NCI-H1105 treated with DMSO at 0.1 percent for 48 hours (cell line): ENCODE measurements at regions not wholly inside any gene's neighbourhood (a gene's known extent, or its start where the extent isn't known, plus 50 kb on each side); places are given as distances from the start of the nearest gene placed in this dataset.

Experiments
- DNase-seq: peaks from one replicate; lab custom pipeline; 2025; lab: John Stamatoyannopoulos, UW

DNA sequence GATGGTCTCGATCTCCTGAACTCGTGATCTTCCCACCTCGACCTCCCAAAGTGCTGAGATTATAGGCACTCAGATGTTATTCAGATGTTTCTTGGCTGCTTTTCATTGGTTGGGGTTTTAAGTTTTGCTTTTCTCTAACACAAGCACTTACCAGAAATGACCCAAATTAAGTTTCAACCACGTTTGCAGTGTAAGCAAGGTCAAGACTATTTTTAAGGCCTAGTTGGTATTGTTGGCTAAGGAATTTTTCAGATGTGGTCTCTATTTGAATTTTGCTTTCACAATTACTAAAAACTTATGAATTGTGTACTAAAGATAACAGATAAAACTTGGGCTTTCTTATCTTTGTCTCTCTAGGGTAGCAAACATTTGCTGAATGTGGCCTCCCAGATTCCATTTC is 1756.9 kb upstream of the TENM3 start:
- no peak for DNase-seq

DNA sequence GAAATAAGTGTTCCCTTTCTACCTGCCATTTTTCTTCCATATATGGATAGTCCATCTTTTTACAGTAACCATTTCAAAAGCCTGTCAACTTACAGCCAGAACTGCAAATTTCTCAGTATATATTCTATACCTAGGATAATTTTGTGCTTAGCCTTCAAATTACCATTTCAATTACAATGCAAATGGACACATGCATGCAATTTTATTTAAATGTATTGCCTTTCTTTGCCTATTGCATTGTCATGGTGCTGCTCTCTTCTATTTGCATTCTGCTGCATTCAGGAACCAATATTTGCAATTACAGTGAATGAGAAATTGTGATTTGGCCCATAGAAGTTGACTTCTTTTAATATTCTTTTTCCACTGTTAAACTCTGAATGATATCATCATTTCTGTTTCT is 1753.4 kb upstream of the TENM3 start:
- no peak for DNase-seq

DNA sequence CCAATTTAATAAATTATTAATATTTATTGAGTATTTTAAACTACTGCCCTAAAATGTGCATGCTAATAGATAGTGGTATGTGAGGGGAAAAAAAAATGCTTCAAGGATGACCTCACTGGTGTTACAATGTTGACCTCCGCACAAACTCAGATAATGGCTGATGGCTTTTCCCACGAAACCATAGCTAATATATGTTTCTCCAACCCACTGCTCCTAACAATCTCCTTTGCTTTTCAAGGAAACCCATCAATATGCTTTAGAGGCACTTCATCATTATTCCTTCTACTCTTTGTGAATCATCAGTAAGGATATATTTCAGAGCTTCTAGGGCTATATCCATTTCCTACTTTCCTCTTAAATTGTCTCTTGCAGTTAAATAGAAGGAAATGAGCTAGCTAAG is 1752.0 kb upstream of the TENM3 start:
- DNase-seq: no peak

DNA sequence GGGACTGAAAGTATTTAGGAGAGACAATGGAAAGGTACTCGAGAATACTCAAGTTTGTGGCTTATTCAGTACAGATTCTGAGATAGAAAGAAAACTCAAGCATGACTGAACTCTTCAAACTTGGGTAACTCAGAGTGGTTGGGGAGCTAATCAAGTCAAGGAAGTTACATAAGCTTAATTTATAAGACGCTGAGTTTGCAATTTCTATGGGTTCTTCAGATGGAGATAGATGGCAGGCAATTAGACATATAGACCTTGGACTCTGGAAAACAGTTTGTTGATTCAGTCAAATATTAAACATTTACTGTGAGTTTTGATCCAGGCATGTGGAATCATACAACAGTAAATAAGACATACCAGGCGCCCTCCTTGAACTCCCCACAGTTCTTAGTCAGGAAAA is 1749.9 kb upstream of the TENM3 start:
- no peak for DNase-seq

DNA sequence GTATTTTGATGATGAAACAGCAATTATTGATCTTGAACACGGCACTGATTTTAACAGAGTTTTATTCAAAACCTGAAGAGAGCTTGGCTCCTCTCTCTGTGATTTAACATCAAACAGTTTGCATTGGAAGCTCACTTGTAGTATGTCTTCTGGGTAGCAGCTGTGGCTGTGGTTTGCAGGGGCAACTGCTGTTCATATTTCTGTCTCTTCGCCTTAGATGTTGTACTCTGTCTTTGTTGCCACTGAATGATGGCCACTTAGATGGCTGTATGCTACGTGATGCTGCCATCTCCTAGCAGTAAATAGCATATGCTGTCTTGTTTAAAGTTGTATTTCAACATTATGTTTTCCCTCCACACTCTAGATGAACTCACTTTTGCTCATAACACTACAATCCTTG is 1743.0 kb upstream of the TENM3 start:
- DNase-seq: no peak

DNA sequence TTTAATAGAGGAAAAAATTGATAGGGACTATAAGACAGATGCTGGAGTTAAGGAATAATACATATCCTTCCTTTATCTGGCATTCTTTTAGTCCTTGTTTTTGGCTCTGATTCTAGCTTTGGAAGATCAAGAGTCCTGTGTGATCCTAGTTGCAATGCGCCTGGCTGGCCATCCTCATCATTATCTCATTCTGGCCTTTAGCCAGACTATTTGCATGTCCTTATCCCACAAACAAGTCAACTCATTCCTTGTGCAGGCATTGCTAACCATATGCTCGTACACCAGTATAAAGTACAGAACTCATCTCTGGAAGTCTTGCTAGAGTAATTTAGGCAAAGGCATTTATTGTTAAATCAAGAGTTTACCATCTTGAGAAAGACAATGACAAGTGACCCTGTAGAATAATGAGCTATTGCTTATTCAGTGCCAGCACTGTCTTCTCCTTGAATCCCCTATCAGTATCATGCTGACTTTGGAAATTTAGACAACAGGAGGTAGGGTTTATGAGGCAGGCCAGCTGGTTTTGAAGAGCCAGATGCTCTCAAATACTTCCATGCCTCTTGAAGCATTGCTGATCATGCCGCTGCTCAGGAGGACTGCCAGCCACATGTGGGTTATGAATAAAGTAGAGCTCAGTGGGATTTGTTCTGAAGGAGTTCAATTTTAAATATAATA is 1730.3 kb upstream of the TENM3 start:
- no peak for DNase-seq

DNA sequence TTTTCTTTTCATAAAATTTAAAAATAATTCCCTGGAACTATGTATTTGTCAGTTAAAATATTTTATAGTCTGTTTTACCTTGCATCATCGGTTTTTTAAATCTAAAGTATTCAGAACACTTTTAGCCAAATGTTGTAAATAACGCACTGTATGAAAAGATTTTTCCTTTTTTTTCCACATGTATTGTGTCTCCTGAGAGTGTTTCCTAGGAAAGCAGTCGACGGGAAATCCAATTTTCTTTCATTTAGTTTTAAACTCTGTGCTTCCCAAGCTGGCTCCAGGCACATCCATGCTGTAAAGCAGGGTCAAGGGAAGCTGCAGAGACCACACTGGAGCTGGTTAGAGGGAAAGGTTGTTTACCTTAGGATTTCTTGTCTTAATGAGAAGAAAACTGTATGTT is 1724.3 kb upstream of the TENM3 start:
- no peak for DNase-seq

DNA sequence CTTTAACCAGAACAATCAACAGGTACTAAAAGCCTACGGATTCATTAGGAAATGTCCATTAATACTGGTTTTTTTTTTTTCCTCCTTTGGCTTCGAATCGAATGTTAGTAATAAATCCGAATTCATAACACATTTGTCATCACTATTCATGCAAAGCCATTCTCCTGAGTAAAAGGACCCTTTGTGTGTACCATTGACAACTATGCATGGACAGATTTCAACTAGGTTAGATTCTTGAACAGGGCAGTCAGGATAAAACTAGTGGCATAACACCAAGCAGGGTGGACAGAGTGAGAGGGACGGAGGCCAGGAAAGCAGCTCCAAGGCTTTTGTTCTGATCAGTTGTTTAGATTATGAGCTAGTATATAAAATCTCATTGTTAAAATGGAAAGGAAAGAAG is 1722.0 kb upstream of the TENM3 start:
- DNase-seq: no peak

DNA sequence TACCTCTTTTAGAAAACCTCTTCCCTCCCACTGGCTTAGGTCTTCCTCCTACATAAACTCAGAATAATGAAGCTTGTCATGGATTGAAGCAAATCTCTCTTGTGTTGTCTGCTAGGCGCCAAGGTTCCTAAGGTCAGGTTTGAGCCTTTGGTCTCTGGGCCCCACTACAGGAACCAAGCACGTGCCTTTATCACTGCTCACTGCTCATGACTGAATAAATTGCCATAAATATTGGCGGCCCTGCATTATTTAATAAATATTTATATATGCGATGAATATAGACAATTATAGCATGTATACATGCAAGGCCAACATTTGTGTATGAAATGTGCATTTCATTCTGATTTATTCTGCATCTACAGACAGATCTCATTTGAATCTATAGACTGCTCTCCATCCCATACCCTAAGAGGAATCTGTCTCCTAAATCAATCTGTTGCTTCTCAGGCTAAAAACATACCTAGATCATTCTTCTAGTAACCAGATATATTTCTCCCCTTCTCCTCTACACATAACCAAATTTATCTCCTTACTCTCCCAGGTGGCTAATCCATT is 1717.6 kb upstream of the TENM3 start:
- DNase-seq: no peak

DNA sequence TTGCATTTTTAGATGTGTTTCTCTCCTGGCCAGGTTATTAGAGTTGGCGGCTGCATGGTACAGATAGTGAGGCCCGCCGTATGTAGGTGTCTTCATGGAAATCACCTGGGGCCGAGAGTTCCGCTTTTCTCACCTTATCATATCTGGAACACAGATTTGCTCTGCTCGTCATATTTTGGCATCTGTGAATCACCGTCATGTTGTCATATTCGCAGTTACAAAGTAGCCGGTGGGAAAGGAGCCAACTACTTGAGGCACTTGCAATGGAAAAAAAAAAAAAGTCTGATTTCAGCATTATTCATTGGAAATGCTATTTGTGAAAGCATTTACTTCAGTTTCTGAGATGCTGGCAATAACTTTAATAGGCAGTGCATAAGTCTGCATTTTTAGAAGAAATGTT is 1715.2 kb upstream of the TENM3 start:
- peak; percentile 11 for DNase-seq

DNA sequence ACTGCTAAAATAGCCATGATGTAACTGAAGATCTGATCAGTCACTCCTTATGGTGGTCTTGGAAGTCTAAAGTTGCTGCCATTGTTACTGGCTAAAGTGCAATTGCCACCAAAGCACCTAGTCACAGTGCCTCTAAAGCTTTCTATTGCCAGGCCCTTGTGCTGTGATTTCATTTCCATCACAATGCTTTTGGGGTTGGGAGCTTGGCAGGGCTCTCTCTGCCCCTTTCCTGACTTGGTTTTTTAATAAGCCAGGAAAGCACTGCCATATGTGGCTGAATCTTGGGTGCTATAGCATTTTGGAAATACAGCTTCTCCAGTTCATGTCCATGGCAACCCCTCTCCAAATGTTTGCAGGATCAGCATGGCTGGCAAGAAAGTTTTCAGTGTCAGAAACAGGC is 1712.4 kb upstream of the TENM3 start:
- DNase-seq: no peak

DNA sequence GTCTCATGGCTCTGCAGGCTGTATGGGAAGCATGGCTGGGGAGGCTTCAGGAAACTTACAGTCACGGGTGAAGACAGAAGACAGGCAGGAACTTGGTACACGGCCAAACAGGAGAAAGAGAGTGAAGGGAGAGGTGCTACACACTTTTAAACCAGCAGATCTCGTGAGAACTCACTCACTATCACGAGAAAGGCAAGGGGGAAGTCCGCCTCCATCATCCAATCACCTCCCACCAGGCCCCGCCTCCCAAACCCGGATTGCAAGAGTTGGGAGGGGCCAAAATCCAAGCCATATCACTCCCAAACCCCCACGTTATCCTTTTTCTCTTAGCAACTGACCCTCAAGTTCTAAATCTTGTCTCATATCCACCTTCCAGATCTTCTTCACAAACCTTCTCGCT is 1710.5 kb upstream of the TENM3 start:
- DNase-seq: no peak

DNA sequence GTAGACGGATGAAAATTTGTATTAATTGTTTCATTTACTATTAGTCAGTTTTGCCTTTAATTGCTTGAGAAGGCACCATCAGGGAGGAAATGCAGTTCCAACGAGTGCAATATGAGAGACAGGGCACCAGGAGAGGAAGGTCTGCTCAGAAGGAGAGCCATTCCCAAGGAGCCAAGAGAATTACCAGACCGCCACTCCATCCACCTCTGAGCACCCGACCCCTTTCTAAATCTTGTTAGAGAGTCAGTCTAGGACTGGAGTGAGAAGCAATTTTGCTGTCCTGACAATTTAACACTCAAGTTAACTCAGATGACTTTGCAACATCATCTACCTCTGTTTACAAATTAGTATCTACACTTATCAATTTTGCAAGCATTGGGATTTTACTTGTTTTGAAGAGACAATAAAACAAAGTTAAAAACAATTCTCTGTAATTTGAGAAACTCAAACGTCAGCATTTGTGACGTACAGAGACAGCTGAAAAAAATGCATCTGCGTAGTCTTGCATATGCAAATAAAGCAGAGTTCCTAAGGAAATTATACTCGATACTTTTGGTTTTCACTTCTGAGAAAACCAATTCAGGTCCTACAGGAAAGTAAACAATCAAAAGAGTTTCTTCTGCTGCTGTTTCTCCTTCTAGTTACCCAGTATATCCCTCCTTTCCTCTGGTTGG is 1704.7 kb upstream of the TENM3 start:
- DNase-seq: no peak

DNA sequence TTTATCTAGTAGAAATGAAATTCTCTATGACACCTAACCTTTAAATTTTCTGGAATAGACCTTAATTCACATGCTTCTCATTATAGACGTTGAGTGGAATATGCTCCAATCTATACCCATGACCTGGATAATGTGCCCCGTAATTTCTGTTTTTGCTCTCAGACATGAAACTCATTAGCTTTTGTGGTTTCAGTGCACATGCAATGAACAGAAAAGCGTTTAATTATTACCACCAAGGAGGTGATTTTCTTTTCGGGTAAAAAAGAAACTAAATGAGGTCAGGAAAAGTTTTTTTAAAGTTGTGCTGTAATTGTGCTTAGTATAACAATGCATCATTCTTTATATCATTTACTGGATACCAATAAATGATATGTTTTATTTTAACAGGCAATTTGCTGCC is 1703.9 kb upstream of the TENM3 start:
- no peak for DNase-seq

DNA sequence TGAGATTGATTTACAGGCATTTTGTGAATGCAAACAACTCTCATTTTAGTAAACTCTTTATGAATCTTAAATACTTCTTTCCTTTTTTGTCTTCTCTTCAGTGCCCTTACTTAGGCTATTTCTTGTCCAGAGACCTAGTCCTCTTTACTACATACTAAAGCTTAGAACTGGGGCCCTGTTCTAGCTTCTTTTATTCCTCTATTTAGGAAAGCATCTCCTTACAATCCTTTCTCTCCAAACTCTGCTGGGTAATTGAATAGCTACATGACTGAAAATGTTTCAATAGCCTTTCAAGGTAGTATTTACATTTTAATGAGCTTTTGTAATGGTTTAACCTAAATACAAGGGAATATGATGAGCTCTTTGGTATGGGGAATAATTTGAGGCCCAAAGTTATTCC is 1701.5 kb upstream of the TENM3 start:
- DNase-seq: no peak

DNA sequence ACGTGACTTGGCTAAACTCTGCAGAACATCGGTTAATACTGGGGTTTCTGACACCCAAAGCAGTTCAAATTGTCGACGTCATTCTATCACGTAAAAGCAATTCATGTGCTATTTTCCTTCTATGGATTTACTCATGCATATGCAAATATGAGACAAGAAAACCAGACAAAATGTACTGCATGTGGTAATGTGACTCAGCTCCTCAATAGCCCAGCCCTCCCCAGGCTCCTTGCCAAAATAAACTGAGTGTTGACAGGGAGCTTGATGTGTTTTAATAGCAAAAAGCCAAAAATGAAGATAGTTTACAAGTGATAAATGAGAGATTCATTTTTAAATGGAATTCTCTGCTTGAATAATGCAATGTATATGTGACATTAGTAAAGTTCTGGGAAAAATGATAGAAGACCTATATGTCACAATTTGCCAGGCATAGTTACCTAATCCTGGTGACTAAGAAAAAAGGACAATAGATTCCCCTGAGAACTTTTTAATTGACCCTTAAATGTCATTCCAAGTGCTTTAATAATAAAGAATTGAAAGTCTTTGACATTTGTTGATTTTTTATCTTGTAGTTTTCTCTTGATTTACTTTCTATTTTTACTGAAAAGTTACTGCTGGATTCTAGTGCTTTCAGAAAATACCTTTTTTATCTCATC is 1700.6 kb upstream of the TENM3 start:
- peak; percentile 21 for DNase-seq

DNA sequence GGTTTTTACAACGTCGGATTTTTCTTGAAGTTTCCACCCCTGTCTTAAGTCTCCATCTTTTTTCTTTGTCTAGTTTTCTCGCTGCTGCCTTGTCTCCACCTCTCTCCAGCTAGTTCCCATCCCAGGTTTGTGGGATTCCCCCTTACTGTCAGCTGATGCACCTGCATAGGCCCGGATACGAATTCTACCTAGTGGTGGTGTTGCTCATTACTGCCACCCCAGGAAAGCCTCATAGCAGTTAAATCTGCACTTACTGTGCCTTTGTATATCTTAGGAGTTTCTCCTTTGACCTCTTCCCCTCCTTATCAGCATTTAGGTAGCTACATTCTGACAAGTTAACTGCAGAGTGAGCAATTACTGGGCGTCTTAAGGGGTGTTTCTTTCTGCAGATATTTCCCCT is 1693.1 kb upstream of the TENM3 start:
- DNase-seq: no peak

DNA sequence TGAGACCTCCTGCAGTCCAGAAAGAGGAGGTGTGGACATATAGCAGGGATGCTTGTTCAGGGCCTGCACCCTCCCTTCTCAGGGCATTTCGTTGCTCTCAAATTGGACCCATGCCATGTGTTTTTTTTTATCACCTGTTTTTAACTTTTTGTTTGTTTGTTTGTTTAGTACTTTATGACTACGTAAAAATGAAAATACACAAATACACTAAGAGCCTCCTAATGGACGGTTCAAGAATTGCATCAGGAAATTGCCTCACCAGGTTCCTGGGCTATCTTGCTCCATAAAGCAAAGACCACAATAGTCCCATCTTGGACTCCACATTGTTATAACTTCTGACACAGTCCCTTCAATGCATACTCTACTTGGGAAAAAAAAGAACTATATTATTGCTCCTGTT is 1685.9 kb upstream of the TENM3 start:
- no peak for DNase-seq

DNA sequence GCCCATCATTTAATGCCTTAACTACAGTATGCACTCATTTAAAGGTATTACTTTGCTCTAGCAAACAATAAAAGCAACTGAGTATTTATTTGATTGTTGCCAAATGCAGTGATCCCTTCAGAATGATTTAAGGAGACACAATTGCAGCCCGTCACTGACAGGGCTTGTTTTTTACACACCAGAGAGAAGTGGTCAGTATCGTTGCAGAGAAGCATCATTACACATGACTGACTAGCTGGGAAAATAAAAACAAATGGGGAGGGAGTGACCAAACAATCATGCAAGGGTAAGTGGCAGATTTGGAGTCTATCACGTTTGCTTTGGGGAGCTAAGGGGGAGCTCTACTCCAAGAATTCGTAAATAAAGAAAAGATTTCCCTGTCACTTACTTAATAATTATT is 1685.3 kb upstream of the TENM3 start:
- no peak for DNase-seq

DNA sequence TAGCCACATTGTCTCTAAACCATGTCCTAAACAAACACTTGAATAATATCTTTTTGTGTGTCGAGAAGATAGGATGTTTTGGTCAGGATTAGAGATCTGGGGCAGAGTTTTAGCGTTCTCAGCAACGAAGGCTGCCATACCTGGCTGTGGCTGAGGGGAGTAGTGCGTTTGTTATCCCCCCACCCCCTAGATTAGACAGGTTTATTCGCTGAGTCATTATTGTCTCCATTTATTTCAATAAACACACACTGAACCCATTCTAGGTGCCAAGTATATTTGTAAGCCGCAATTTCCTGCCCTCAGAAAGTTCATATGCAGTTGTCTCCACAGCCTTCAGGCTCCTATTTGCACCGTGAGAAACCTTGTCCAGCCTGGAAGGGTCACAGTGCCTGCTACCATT is 1684.8 kb upstream of the TENM3 start:
- no peak for DNase-seq

DNA sequence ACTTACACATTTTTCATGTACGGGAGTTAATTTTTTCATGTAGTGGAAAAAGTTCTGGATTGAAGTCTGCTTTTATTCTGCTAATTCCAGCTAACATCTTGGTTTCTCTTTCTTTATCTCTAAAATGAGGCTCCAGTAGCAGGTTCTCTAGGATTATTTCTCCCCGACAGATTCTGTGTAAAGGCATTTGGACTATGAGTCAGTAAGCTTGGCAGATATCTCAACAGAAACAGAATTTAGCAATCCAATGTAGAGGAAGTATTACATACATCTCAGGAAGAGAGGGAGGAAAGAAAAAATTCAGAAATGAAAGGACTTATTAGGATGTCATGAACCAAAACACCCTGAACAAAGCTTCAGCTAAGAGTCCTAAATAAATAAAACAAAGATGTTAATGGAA is 1682.3 kb upstream of the TENM3 start:
- no peak for DNase-seq

DNA sequence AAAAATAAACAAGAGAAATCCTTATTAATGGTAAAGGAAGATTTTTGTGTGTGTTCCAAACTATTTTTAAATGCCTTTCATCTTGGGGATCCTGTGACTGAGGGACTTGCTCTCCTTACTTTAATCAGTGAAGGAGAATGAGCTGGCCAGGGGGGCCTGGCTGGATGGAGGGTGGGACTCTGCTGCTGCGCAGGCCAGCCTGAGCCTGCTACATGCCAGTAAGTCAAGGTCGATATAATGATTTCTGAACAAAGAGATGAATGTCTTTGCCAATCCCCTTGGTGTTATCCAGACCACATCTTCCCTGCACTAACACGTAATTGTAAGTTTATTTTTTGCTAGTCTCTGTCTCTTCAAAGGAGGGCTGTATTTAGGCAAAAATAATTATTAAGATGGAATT is 1679.2 kb upstream of the TENM3 start:
- no peak for DNase-seq

DNA sequence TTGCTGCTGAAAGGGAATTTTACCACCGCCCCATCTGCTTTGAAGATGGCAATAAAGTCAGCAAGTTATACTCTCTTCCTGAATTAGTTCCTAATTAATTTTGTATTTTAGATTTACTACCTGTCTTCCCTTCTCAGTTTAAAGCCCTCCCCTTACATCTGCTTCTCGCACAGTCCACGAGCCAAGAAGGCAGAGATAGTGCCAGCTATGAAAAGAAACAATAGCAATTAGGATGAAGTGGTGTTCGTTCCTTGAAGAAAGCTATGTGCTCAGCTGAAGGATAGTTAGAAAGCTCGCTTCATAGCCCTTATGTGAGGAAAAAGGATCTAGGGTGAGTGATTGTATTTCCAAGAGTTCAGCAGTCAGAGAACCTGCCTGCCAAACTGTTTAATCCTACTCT is 1678.8 kb upstream of the TENM3 start:
- DNase-seq: no peak
